ENCODE measurements at regions not wholly inside any gene's neighbourhood (a gene's known extent, or its start where the extent isn't known, plus 50 kb on each side); places are given as distances from the start of the nearest gene placed in this dataset.

- no peak for DNase-seq
Observed at GRCh38 chr10:78868861-78869260, 199.9 kb upstream of the ZMIZ1 start.

- DNase-seq: no peak
Observed at GRCh38 chr10:78869508-78870454, 199.0 kb upstream of the ZMIZ1 start.

- DNase-seq: no peak
Observed at GRCh38 chr10:78870458-78870857, 198.3 kb upstream of the ZMIZ1 start.

- DNase-seq: no peak
Observed at GRCh38 chr10:78871796-78872195, 197.0 kb upstream of the ZMIZ1 start.

- no peak for DNase-seq
Observed at GRCh38 chr10:78873413-78873812, 195.4 kb upstream of the ZMIZ1 start.

GRCh38 chr10:78875331-78875877, 193.4 kb upstream of the ZMIZ1 start:
- DNase-seq: no peak

GRCh38 chr10:78875932-78876331, 192.8 kb upstream of the ZMIZ1 start:
- DNase-seq: no peak

- DNase-seq: no peak
Observed at GRCh38 chr10:78876449-78876848, 192.3 kb upstream of the ZMIZ1 start.

GRCh38 chr10:78879621-78880020, 189.1 kb upstream of the ZMIZ1 start:
- DNase-seq: no peak

- DNase-seq: no peak
Observed at GRCh38 chr10:78886129-78886528, 182.6 kb upstream of the ZMIZ1 start.

- no peak for DNase-seq
Observed at GRCh38 chr10:78889536-78890063, 179.2 kb upstream of the ZMIZ1 start.

- DNase-seq: no peak
Observed at GRCh38 chr10:78890506-78890905, 178.3 kb upstream of the ZMIZ1 start.

GRCh38 chr10:78891741-78892140, 177.0 kb upstream of the ZMIZ1 start:
- no peak for DNase-seq

GRCh38 chr10:78892338-78893176, 176.2 kb upstream of the ZMIZ1 start:
- no peak for DNase-seq

- DNase-seq: no peak
Observed at GRCh38 chr10:78893217-78893616, 175.5 kb upstream of the ZMIZ1 start.

GRCh38 chr10:78894089-78894840, 174.5 kb upstream of the ZMIZ1 start:
- no peak for DNase-seq

GRCh38 chr10:78894841-78895195, 173.9 kb upstream of the ZMIZ1 start:
- DNase-seq: no peak

GRCh38 chr10:78895469-78895868, 173.3 kb upstream of the ZMIZ1 start:
- no peak for DNase-seq

GRCh38 chr10:78896159-78896928, 172.4 kb upstream of the ZMIZ1 start:
- DNase-seq: no peak

- no peak for DNase-seq
Observed at GRCh38 chr10:78898341-78899097, 170.2 kb upstream of the ZMIZ1 start.
